GM12873 (cell line): ENCODE measurements at regions not wholly inside any gene's neighbourhood (a gene's known extent, or its start where the extent isn't known, plus 50 kb on each side); places are given as distances from the start of the nearest gene placed in this dataset.

ENCODE experiments used
- TF ChIP-seq, protein P1 (sequence below): IDR thresholded peaks from 2 replicates; pipeline ENCODE4 v1.5.1; 2012; ENCODE audit warnings: low read depth, mild to moderate bottlenecking, moderate library complexity, low read length, control low read depth; ENCODE audit not compliant: insufficient read depth; ENCODE audit errors: missing control alignments

- TF ChIP-seq, protein P1, sequence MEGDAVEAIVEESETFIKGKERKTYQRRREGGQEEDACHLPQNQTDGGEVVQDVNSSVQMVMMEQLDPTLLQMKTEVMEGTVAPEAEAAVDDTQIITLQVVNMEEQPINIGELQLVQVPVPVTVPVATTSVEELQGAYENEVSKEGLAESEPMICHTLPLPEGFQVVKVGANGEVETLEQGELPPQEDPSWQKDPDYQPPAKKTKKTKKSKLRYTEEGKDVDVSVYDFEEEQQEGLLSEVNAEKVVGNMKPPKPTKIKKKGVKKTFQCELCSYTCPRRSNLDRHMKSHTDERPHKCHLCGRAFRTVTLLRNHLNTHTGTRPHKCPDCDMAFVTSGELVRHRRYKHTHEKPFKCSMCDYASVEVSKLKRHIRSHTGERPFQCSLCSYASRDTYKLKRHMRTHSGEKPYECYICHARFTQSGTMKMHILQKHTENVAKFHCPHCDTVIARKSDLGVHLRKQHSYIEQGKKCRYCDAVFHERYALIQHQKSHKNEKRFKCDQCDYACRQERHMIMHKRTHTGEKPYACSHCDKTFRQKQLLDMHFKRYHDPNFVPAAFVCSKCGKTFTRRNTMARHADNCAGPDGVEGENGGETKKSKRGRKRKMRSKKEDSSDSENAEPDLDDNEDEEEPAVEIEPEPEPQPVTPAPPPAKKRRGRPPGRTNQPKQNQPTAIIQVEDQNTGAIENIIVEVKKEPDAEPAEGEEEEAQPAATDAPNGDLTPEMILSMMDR: no peak
Observed at GRCh38 chr1:239785576-239785975, 306.1 kb upstream of the FMN2 start.

DNA sequence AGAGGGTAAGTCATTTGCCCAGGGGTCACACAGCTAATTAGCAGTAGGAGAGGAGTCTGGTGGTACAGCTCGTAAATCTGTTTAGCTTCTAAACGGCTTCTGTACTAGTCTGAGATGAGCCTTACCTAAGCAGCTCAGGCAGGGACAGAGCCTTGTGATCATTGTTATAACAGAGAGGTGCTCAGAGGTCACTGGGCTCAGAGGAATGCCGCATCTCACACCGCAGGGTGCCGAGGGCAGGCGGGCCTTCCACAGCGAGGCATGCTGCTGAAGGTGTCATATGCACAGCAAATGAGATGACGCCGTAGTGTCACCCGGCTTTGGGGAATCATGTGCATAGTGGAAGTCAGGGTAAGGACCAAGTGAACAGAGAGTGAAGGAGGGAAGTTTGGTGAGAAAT is 305.2 kb upstream of the FMN2 start:
- TF ChIP-seq, protein P1: no peak

DNA sequence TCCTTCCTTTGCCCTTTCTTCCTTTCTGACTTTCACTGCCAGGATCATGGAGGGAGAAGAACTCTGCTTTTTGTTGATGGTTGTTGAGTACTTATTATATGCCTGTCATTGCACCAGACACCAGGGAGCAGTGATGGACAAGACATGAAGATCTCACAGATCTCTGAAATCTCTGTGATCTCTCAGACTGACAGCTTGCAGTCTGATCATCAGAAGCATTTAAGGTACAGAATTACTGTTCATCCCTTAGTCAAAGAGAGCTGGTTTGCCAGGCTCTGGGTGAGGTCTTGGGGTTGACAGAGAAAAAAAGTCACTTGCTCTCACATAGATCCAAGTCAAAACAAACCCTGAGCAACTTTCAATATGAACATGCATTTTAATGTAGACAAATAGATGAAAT is 299.5 kb upstream of the FMN2 start:
- TF ChIP-seq, protein P1: no peak

- TF ChIP-seq, protein P1: no peak
Observed at GRCh38 chr1:239795304-239795703, 296.4 kb upstream of the FMN2 start.

DNA sequence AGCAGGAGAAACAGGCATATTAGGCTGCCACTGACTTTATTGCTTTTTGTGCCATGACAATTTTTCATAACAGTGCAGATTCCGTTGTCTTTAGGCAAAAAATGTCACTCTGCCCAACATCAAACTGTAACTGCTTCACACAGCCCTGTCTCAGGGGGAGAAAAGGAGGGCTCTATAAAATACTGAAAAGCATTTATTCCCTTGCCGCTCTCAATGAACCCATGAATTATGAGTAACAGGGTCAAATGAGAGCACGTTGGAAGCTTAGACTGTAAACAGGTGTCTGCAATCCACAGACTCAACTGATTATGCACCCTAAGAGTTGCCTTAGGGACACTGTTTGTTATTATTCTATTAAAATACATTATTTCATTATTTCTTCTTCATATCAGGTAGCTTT is 292.1 kb upstream of the FMN2 start:
- TF ChIP-seq, protein P1: no peak

DNA sequence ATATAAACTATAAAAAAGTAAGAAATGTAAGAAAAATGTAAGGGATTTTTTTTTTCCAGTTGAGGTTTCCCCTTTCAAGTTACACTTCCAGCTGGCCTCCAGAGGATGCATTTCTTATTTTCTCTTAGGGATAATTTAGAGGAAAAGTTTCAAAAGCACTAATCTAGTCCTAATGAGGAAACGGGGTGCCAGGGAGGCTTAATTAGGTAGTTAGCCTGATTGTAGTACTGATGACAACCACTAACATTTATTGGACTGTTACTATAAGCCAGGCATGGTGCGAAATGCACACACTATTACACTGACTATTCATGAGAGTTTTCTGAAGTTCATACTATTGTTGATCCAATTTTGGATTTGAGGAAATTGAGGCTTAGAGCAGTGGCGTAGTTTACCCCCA is 290.8 kb upstream of the FMN2 start:
- TF ChIP-seq, protein P1: no peak

DNA sequence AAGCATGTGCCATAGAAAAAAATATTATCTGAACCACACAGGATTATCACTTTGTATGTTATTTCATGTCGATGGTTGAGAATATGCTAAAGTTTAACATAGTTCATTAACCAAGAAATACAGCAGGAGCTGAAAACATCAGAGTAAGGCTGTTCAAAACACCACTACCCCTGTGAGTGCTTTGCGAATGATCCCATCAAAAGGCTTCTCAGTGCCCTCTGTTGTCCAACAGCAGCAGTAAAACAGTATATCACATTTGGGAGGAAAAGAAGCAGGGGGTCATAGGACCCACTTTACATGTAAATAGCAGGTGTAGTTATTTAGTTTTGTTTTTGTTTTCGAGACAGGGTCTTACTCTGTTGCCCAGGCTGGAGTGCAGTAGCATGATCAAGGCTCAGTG is 289.4 kb upstream of the FMN2 start:
- TF ChIP-seq, protein P1: no peak
